HG02678 (cell line): ENCODE measurements at regions not wholly inside any gene's neighbourhood (a gene's known extent, or its start where the extent isn't known, plus 50 kb on each side); places are given as distances from the start of the nearest gene placed in this dataset.
"Not testable (repeated sequence)": the region's sequence is repeated elsewhere in the genome, so short reads cannot be mapped to it uniquely, and the experiment has no call there.

Source experiments
- ATAC-seq: cut with Tn5 transposase; IDR thresholded peaks from one replicate; pipeline ENCODE4 v1.9.1; 2021; ENCODE audit warnings: mild to moderate bottlenecking, moderate library complexity; ENCODE audit not compliant: unreplicated experiment

DNA sequence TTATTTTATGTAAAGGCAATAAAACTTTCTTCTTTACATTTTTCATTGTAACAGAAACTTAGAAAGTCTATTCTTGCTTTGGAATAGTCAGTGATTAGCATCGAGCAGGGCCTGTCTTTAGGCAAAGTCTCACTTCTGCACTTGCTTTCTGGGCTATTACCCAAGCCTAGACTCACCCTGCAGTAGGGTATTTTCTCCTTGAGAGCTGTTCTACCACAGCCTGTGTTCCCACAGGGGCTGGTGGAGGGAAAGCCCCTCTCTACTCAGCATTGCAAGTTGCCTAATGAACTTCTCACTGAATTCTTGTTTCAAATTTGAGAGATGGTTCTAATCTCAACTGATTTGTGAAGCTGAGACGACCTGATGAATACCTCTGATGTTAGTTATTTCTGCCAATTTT is 111.7 kb upstream of the KLHL14 start:
- peak; percentile 67 for ATAC-seq

DNA sequence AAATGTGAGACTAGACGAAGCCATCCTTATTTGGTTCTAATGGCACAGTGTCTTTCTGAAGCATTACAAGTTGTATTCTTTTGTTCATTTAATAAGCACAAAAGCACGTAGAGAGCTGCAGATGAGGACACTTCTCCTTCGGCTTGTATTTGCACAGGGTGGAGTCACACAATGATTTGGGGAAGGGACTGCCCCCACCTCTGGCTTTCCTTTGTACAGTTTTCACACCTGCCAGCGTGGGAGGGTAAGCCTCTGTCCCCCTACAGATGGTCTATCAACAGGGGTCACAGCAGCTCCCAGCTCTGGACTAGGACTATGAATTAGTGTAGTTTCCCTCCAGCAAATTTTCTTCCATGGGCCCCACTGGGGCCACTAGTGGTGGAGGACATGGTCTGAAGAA is 108.2 kb upstream of the KLHL14 start:
- no peak for ATAC-seq

DNA sequence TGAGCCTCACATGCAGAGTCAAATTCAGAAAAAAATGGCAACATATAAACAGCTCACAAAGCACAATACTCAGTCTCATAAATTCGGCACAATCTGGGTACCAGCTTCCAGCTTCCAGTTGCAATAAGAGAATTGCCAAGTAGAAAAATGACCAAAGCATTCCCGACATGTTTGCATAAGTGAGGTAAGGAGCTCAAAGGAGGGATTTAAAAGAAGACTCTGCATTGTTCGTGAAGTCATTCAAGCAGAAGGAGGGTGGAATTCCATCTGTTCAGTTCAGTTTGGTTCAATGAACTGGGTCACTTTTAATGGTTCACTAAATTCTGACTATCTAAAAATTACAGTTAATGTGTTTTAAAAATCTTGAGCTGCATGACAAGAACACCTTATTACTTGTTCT is 106.7 kb upstream of the KLHL14 start:
- ATAC-seq = no peak

DNA sequence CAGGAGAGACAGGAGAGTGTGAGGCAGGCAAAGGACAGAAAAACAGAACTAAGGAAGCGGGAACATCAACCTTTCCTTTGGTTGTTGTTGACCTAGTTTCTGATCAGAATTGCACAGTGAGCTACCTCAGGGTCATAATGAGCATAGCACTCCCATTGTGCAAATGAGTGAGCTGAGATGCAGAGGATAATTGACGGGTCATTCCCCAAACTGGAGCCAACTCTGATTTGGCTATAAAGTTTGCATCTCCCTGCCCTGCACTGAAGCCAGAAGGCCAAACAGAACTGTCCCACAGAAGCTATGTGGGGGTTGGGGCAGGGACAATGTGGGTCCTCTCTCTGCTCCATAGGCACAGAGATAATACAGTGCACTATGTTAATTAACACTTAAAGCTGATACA is 105.6 kb upstream of the KLHL14 start:
- no peak for ATAC-seq

DNA sequence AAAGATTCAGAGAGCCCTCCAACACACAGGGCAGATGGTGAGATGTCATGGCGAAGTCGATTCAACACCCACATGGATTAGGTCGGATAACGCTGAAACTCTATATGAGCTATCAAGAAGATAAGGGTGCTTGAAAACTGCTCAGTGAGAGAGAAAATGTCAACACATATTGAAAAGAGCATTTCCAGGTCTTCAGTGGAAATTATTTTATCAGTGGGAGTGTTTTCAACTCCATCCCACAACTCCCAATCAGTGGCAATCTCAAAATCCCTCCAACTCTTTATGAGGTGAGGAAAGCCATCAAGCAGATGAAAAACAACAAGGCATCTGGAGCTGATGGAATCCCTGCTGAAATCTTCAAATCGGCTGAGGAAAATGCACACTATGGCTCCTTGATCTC is 104.5 kb upstream of the KLHL14 start:
- ATAC-seq = no peak

DNA sequence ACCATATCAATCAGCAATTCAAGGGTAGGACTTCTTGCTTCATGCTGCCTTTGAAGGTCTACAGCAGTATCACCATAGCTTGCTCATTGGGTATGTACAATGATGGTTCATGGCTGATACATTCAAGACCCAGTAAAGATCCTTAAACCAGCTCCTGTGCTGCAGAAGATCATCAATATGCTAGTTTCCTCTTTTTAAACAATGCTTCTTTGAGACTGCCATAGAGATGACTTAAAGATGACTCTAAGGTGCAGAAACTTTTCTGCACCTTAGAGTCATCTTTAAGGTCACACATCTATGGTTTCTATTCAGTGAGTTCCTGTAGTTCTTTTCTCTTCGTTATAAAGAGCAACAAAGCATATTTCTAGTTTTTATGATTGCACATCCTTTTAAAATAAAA is 102.8 kb upstream of the KLHL14 start:
- no peak for ATAC-seq

DNA sequence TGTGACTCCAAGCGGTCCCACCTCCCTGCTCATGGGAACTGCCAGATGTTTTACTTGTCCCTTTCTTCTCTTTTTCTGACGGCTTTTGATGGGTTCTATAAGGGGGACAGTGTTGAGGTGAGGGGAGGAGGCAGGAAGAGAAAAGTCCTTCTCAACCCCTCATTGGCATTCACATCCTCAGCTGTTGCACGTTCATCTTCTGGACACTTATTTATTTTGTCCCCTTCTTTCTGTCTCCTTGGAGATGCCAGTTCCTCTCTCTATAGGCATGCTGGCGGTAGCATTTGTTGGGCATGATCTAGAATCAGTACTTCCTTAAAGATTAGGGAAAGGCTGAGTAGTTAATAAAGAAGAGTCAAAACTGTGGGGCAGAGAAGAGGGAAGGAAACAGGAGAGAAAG is 99.0 kb upstream of the KLHL14 start:
- no peak for ATAC-seq

DNA sequence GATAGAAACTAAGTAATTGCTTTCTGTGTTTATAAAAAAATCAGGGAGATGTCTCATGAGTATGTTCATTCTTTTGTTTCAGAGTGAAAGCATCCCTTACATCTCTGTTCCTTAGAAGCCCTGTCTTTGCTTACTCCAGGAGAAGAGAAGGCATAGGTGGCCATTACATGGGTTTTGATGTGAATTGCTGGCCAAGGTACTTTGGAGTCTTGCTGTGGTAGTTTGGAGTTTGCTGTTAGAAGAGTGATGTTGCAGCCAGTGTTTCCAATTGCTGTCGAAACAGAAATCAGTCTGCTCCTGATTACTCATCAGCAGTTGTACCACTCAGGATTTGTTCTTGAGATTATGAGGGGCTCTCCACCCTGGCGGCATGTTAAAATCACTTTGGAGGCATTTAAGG is 97.8 kb upstream of the KLHL14 start:
- no peak for ATAC-seq

DNA sequence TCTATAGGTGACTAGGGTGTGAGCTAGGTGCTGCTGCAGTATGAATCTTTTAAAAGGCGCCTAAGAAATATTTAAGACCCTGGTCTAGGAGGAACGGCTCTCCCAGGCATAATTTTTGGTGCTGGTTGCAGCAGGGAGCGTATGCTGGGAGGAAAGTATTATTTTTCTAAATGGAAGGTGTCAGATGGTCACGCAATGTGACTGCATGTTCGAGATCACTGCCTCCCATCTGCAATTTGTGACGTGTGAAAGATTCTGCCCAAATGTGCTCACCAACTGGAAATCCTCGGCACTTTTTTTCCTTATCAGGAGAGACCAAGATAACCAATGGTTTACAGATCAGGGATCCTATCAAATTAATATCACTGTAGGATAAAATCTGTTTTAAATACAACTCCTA is 95.6 kb upstream of the KLHL14 start:
- no peak for ATAC-seq

DNA sequence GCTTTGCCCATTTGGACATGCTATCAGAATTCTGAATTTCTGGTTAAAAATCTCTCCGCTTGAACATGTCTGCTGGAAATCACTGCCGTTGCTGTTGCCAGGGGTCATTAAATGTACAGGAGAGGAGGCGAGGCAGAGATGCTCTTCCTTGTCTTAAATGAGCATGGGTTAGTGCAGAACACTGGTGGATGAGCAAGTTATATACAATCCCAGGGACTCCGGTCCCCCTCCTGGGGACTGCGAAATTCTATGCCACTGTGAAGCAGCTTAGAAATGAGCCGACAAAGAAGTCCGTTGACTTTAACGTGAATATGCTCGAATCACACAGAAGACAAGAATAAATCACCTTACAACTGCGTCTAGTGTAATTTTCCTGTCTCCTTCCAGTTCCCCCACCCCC is 95.1 kb upstream of the KLHL14 start:
- ATAC-seq = no peak

DNA sequence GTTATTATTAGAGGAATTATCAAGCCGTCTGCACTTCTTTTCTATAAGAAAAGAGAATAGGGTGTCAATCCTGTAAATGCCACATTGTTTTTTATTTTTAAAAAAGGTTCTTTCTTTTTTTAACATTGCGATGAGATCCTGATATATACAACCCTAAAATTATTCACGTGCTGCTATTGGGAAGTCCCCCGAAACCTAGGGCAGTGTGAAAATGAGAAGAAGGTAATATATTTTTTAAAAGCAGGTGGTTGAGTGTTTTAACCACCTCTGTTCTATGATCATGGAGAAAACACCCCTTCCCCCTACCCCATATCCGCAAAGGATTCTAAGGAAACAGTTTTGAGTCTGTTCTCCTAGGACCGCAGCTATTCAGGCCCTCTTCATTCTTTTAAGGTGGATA is 94.5 kb upstream of the KLHL14 start:
- no peak for ATAC-seq

DNA sequence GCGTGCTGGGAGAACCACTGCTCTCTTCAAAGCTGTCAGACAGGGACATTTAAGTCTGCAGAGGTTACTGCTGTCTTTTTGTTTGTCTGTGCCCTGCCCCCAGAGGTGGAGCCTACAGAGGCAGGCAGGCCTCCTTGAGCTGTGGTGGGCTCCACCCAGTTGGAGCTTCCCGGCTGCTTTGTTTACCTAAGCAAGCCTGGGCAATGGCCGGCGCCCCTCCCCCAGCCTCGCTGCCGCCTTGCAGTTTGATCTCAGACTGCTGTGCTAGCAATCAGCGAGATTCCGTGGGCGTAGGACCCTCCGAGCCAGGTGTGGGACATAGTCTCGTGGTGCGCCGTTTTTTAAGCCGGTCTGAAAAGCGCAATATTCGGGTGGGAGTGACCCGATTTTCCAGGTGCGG is 89.2 kb upstream of the KLHL14 start:
- not testable (repeated sequence) for ATAC-seq

DNA sequence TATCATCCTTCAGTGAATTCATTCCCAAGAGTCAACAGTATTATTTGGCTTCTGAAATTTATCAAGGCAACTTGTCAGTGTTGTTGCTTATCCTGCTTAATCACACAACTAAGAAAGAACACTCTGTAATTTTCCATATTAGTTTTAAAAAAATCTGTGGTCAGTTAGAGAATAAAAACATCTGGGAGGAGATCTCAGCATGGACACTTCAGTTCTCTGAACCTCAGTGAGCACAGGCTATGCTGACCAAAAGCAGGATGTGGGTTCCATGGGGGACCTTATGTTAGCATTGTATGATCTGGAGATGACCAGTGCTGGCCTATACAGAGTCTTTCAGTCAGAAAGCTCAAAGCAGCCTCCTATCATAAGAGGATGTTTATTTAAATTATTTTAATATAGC is 79.1 kb upstream of the KLHL14 start:
- no peak for ATAC-seq

DNA sequence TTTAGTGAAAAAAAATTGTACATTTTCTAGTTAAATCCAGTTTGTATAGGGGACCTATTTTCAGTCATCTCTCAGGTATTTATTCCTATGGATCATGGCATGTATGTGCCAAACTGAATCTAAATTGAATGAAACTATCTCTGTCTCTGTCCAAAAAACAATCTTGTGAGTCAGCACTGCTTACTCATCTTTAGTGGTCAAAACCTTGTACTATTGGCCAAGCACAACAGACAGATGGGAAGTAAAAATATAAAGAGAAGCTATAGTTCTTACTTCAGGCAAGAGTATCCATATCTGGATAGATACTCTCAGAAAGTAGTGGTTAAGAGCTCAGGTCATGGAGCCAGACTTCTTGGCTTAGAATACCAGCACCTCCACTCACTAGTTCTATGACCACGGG is 76.0 kb upstream of the KLHL14 start:
- no peak for ATAC-seq

DNA sequence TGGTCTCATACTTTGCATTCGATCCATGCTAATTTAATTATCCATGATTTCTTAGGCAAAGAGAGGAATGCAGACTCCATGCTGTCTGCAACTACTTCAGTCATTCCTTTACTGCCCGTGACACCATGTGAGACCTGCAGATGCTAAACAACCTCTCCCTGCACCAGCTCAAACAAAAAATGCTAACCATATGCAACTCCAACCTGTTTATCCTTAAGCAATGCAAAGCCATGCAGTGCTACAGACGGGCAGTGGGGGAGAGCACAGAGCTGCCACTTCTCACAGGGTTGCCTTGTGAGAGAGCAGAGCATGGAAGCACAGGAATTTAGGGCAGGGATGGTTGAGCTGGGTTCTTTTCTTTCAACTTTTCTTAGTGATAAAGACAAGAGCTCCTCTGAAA is 74.9 kb upstream of the KLHL14 start:
- ATAC-seq = no peak

DNA sequence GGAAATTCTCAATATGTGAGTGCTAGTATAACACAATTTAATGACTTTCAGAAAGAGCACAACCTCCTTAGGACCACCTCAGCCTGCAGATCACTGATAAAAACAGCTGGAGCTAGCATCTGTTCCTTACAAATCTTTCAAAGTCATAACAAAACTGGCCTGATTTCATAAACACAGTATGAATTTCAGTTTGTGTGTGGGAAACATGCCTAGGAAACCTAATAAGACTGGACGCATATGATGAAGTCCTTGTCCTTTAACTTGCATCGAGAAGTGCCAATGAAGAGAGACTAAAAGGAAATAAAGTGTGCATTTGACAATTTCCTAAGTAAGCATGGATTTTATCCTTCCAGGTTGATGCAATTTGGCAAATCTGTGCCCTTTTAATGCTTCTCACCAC is 74.1 kb upstream of the KLHL14 start:
- no peak for ATAC-seq

DNA sequence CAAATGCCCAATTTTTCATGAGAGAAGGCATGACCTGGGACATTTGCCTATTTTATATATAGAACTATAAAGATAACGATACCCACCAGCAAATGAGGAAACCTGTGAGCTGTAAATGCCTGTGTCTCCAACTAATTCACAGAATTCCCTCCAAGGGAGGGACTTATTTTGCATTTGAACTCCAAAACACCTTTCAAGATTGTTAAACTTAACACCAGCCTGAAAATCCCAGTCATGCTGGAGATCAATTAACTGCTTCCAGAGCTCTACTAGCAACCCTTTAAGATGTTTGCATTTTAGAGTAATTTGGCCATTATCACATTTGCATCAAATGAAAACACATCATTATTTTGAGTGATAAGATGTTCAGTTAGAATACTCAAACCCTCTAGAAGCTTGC is 68.1 kb upstream of the KLHL14 start:
- ATAC-seq = no peak

DNA sequence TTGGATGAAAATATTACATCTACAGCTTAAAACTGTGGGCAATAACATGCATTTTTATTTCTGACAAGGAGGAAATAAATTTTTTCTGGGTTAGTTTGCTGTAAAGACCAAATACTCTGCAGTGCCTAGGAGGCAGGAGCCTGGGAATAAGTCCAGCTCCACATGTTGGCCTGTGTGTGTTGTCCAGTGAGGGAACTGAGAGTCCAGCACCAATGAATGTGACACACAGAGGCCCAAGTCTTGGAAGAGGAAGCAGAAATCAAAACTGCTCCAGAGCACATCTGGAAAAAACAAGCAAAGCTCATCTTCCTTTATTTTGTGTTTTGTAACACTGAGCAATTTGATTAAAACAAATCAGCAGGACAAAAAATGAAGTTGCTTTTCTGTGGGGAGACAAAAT is 63.1 kb upstream of the KLHL14 start:
- no peak for ATAC-seq

DNA sequence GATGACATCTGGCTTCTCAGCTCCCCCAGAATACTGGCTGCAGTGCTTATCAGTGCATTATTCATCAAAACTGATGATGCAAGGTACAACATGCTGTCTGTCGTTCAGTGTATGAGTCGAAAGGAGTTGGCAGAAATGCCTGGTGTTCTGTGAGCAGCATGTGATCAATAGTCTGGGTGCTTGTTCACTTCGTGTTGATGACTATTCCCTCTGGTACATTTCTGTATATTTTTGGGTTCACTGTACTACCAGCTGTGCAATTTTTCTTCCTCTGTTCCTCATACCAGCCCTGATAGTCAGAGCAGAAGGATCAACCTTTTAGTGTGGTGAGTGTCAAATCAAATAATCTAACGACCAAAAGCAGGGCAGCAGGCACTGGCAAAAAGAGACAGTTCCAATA is 59.0 kb upstream of the KLHL14 start:
- ATAC-seq = no peak

DNA sequence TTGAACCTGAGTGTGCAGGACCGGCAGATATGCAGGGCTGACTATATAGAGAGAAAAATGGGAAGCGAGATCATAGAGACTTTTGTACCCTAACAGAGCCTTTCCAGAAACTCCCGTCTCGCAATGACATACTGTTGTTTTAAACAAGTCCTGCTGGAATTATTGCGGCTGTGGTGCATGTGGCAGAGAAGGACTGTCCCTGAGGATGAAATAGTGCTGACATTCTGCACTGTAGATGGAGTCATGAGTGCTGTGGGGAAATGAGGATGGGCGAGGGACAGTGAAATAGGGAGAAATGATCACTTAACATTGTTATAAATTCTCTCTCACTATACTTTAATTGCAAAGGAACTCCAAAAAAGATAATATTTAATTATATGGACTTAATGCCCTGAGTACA is 50.4 kb upstream of the KLHL14 start:
- ATAC-seq = no peak
